ENCODE measurements at regions not wholly inside any gene's neighbourhood (a gene's known extent, or its start where the extent isn't known, plus 50 kb on each side); places are given as distances from the start of the nearest gene placed in this dataset.
A peak's percentile ranks its signal among the peaks of the same experiment; 100 is the strongest.

- peaks cover 3% of the 10 kb centered on the region for H3K27me3 ChIP-seq (ENCODE audit: insufficient read depth, low read length, poor library complexity, severe bottlenecking)
- no peak overlapping the region for H3K27ac ChIP-seq (ENCODE audit: low read depth, low read length)
- Mint-ChIP-seq H3K9me3 (no peaks in the 10 kb centered on the region), H3K27me3 (peaks cover 3 to 35% of the 10 kb centered on the region in 2 donors), H3K27ac (no peak overlapping the region), H3K36me3 (peaks cover 0 to 3% (median 0%) of the 10 kb centered on the region in 3 donors), H3K4me1 (no peaks in the 10 kb centered on the region), H3K4me3 (no peak overlapping the region)
- no peaks in the 10 kb centered on the region for H3K4me1 ChIP-seq (ENCODE audit: insufficient read depth, low read length)
- no peak overlapping the region for H3K4me3 ChIP-seq (ENCODE audit: low read length)
- ChIA-PET CTCF (no interaction called here), POLR2A (no interaction called here)
- no peaks in the 10 kb centered on the region for H3K36me3 ChIP-seq (ENCODE audit: insufficient read depth, low read length)
- no peak for DNase-seq
- no peaks in the 10 kb centered on the region for H3K9me3 ChIP-seq (ENCODE audit: low read length)
Observed at GRCh38 chr10:4567637-4568036, 258.4 kb upstream of the AKR1E2 start.

GRCh38 chr10:4566011-4566410 is 260.0 kb upstream of the AKR1E2 start:
- ChIA-PET POLR2A (no interaction called here), CTCF (no interaction called here)
- H3K36me3 Mint-ChIP-seq: no peaks in the 10 kb centered on the region
- Histone ChIP-seq H3K4me1 (ENCODE audit: insufficient read depth, low read length) (no peaks in the 10 kb centered on the region), H3K4me3 (ENCODE audit: low read length) (no peak overlapping the region), H3K27ac (ENCODE audit: low read depth, low read length) (no peak overlapping the region), H3K27me3 (ENCODE audit: insufficient read depth, low read length, poor library complexity, severe bottlenecking) (peaks cover 7% of the 10 kb centered on the region), H3K9me3 (ENCODE audit: low read length) (no peaks in the 10 kb centered on the region), H3K36me3 (ENCODE audit: insufficient read depth, low read length) (no peaks in the 10 kb centered on the region)
- no peaks in the 10 kb centered on the region for H3K4me1 Mint-ChIP-seq
- H3K27ac Mint-ChIP-seq: no peak overlapping the region
- DNase-seq: no peak
- peaks cover 3 to 37% of the 10 kb centered on the region in 2 donors for H3K27me3 Mint-ChIP-seq
- H3K9me3 Mint-ChIP-seq: peaks cover 0 to 3% (median 0%) of the 10 kb centered on the region in 5 donors
- no peak overlapping the region for H3K4me3 Mint-ChIP-seq

GRCh38 chr10:4561296-4561695 is 264.7 kb upstream of the AKR1E2 start:
- Mint-ChIP-seq H3K27me3 (peaks cover 5 to 14% of the 10 kb centered on the region in 2 donors), H3K4me1 (no peaks in the 10 kb centered on the region), H3K4me3 (no peak overlapping the region), H3K9me3 (peaks cover 3 to 8% (median 6%) of the 10 kb centered on the region in 5 donors), H3K36me3 (peaks cover 0 to 5% (median 0%) of the 10 kb centered on the region in 3 donors), H3K27ac (no peak overlapping the region)
- no peak overlapping the region for H3K4me3 ChIP-seq (ENCODE audit: low read length)
- H3K27ac ChIP-seq (ENCODE audit: low read depth, low read length): no peak overlapping the region
- DNase-seq: no peak
- peaks cover 4% of the 10 kb centered on the region for H3K27me3 ChIP-seq (ENCODE audit: insufficient read depth, low read length, poor library complexity, severe bottlenecking)
- CTCF ChIA-PET: no interaction called here
- H3K9me3 ChIP-seq (ENCODE audit: low read length): no peaks in the 10 kb centered on the region
- no peaks in the 10 kb centered on the region for H3K4me1 ChIP-seq (ENCODE audit: insufficient read depth, low read length)
- POLR2A ChIA-PET: no interaction called here
- H3K36me3 ChIP-seq (ENCODE audit: insufficient read depth, low read length): no peaks in the 10 kb centered on the region

GRCh38 chr10:4557469-4557868 is 268.5 kb upstream of the AKR1E2 start:
- no peaks in the 10 kb centered on the region for H3K9me3 ChIP-seq (ENCODE audit: low read length)
- peaks cover 0 to 5% (median 0%) of the 10 kb centered on the region in 3 donors for H3K36me3 Mint-ChIP-seq
- H3K27ac Mint-ChIP-seq: no peak overlapping the region
- ChIA-PET POLR2A (no interaction called here), CTCF (no interaction called here)
- no peak overlapping the region for H3K4me3 Mint-ChIP-seq
- H3K27ac ChIP-seq (ENCODE audit: low read depth, low read length): no peak overlapping the region
- no peaks in the 10 kb centered on the region for H3K36me3 ChIP-seq (ENCODE audit: insufficient read depth, low read length)
- H3K27me3 Mint-ChIP-seq: peaks cover 5 to 14% of the 10 kb centered on the region in 2 donors
- peaks cover 3 to 8% (median 6%) of the 10 kb centered on the region in 5 donors for H3K9me3 Mint-ChIP-seq
- no peak overlapping the region for H3K4me3 ChIP-seq (ENCODE audit: low read length)
- no peak for DNase-seq
- H3K27me3 ChIP-seq (ENCODE audit: insufficient read depth, low read length, poor library complexity, severe bottlenecking): peaks cover 4% of the 10 kb centered on the region
- no peaks in the 10 kb centered on the region for H3K4me1 ChIP-seq (ENCODE audit: insufficient read depth, low read length)
- no peaks in the 10 kb centered on the region for H3K4me1 Mint-ChIP-seq

GRCh38 chr10:4556527-4556926 is 269.5 kb upstream of the AKR1E2 start:
- H3K36me3 Mint-ChIP-seq: peaks cover 0 to 5% (median 0%) of the 10 kb centered on the region in 3 donors
- H3K27me3 ChIP-seq (ENCODE audit: insufficient read depth, low read length, poor library complexity, severe bottlenecking): peaks cover 4% of the 10 kb centered on the region
- no peaks in the 10 kb centered on the region for H3K4me1 ChIP-seq (ENCODE audit: insufficient read depth, low read length)
- H3K27ac Mint-ChIP-seq: no peak overlapping the region
- no peaks in the 10 kb centered on the region for H3K4me1 Mint-ChIP-seq
- peaks cover 5 to 11% of the 10 kb centered on the region in 2 donors for H3K27me3 Mint-ChIP-seq
- ChIA-PET CTCF (no interaction called here), POLR2A (no interaction called here)
- no peak overlapping the region for H3K4me3 Mint-ChIP-seq
- H3K27ac ChIP-seq (ENCODE audit: low read depth, low read length): no peak overlapping the region
- H3K36me3 ChIP-seq (ENCODE audit: insufficient read depth, low read length): no peaks in the 10 kb centered on the region
- peaks cover 0 to 8% (median 6%) of the 10 kb centered on the region in 5 donors for H3K9me3 Mint-ChIP-seq
- H3K9me3 ChIP-seq (ENCODE audit: low read length): no peaks in the 10 kb centered on the region
- H3K4me3 ChIP-seq (ENCODE audit: low read length): no peak overlapping the region
- no peak for DNase-seq

GRCh38 chr10:4555920-4556319 is 270.1 kb upstream of the AKR1E2 start:
- Mint-ChIP-seq H3K36me3 (peaks cover 0 to 5% (median 0%) of the 10 kb centered on the region in 3 donors), H3K27me3 (peaks cover 5 to 16% of the 10 kb centered on the region in 2 donors), H3K9me3 (peaks cover 0 to 7% (median 6%) of the 10 kb centered on the region in 5 donors), H3K4me1 (no peaks in the 10 kb centered on the region), H3K4me3 (no peak overlapping the region), H3K27ac (no peak overlapping the region)
- Histone ChIP-seq H3K27me3 (ENCODE audit: insufficient read depth, low read length, poor library complexity, severe bottlenecking) (peaks cover under 1% of the 10 kb centered on the region), H3K4me1 (ENCODE audit: insufficient read depth, low read length) (no peaks in the 10 kb centered on the region), H3K36me3 (ENCODE audit: insufficient read depth, low read length) (no peaks in the 10 kb centered on the region), H3K4me3 (ENCODE audit: low read length) (no peak overlapping the region), H3K27ac (ENCODE audit: low read depth, low read length) (no peak overlapping the region), H3K9me3 (ENCODE audit: low read length) (no peaks in the 10 kb centered on the region)
- ChIA-PET CTCF (no interaction called here), POLR2A (no interaction called here)
- DNase-seq: no peak

GRCh38 chr10:4549139-4549653 is 276.8 kb upstream of the AKR1E2 start:
- H3K4me3 ChIP-seq (ENCODE audit: low read length): no peak overlapping the region
- peaks cover 5 to 7% (median 6%) of the 10 kb centered on the region in 3 donors for H3K4me1 Mint-ChIP-seq
- no peaks in the 10 kb centered on the region for H3K36me3 ChIP-seq (ENCODE audit: insufficient read depth, low read length)
- no peaks in the 10 kb centered on the region for H3K4me1 ChIP-seq (ENCODE audit: insufficient read depth, low read length)
- CTCF ChIA-PET: no interaction called here
- no peak overlapping the region for H3K27ac ChIP-seq (ENCODE audit: low read depth, low read length)
- H3K27me3 ChIP-seq (ENCODE audit: insufficient read depth, low read length, poor library complexity, severe bottlenecking): no peaks in the 10 kb centered on the region
- no peak overlapping the region for H3K27ac Mint-ChIP-seq
- peak overlapping the region in 1 of 7 donors; percentile 11 for H3K4me3 Mint-ChIP-seq
- POLR2A ChIA-PET: no interaction called here
- no peak for DNase-seq
- H3K27me3 Mint-ChIP-seq: peaks cover 16 to 58% of the 10 kb centered on the region in 2 donors
- no peaks in the 10 kb centered on the region for H3K9me3 ChIP-seq (ENCODE audit: low read length)
- no peaks in the 10 kb centered on the region for H3K36me3 Mint-ChIP-seq
- no peaks in the 10 kb centered on the region for H3K9me3 Mint-ChIP-seq

- no peaks in the 10 kb centered on the region for H3K9me3 Mint-ChIP-seq
- H3K36me3 Mint-ChIP-seq: no peaks in the 10 kb centered on the region
- no peak overlapping the region for H3K4me3 ChIP-seq (ENCODE audit: low read length)
- H3K27ac ChIP-seq (ENCODE audit: low read depth, low read length): no peak overlapping the region
- ChIA-PET CTCF (no interaction called here), POLR2A (no interaction called here)
- H3K27ac Mint-ChIP-seq: no peak overlapping the region
- no peaks in the 10 kb centered on the region for H3K36me3 ChIP-seq (ENCODE audit: insufficient read depth, low read length)
- peaks cover 5 to 7% (median 6%) of the 10 kb centered on the region in 3 donors for H3K4me1 Mint-ChIP-seq
- no peaks in the 10 kb centered on the region for H3K4me1 ChIP-seq (ENCODE audit: insufficient read depth, low read length)
- no peak for DNase-seq
- peaks cover 17 to 51% of the 10 kb centered on the region in 2 donors for H3K27me3 Mint-ChIP-seq
- H3K9me3 ChIP-seq (ENCODE audit: low read length): no peaks in the 10 kb centered on the region
- H3K4me3 Mint-ChIP-seq: no peak overlapping the region
- H3K27me3 ChIP-seq (ENCODE audit: insufficient read depth, low read length, poor library complexity, severe bottlenecking): no peaks in the 10 kb centered on the region
Observed at GRCh38 chr10:4546931-4547330, 279.1 kb upstream of the AKR1E2 start.

GRCh38 chr10:4546500-4546899 is 279.5 kb upstream of the AKR1E2 start:
- H3K27me3 ChIP-seq (ENCODE audit: insufficient read depth, low read length, poor library complexity, severe bottlenecking): no peaks in the 10 kb centered on the region
- DNase-seq: no peak
- H3K9me3 Mint-ChIP-seq: no peaks in the 10 kb centered on the region
- no peaks in the 10 kb centered on the region for H3K4me1 ChIP-seq (ENCODE audit: insufficient read depth, low read length)
- POLR2A ChIA-PET: no interaction called here
- H3K4me3 ChIP-seq (ENCODE audit: low read length): no peak overlapping the region
- no peak overlapping the region for H3K4me3 Mint-ChIP-seq
- H3K9me3 ChIP-seq (ENCODE audit: low read length): no peaks in the 10 kb centered on the region
- peaks cover 17 to 51% of the 10 kb centered on the region in 2 donors for H3K27me3 Mint-ChIP-seq
- no peak overlapping the region for H3K27ac ChIP-seq (ENCODE audit: low read depth, low read length)
- H3K36me3 ChIP-seq (ENCODE audit: insufficient read depth, low read length): no peaks in the 10 kb centered on the region
- peaks cover 5 to 7% (median 6%) of the 10 kb centered on the region in 3 donors for H3K4me1 Mint-ChIP-seq
- H3K36me3 Mint-ChIP-seq: no peaks in the 10 kb centered on the region
- CTCF ChIA-PET: no interaction called here
- H3K27ac Mint-ChIP-seq: no peak overlapping the region

Data from CD8-positive, alpha-beta memory T cell (primary cell).